GM23338 (cell line): ENCODE measurements at regions not wholly inside any gene's neighbourhood (a gene's known extent, or its start where the extent isn't known, plus 50 kb on each side); places are given as distances from the start of the nearest gene placed in this dataset.

Experiments used
- JUNB ChIP-seq: IDR thresholded peaks from one replicate; pipeline ENCODE4 v1.6.1; 2016; ENCODE audit warnings: antibody characterized with exemption; ENCODE audit not compliant: unreplicated experiment
- NANOG ChIP-seq: IDR thresholded peaks from 2 replicates; pipeline ENCODE4 v1.6.1; 2016; ENCODE audit warnings: antibody characterized with exemption, borderline replicate concordance
- POLR2AphosphoS5 ChIP-seq: IDR thresholded peaks from 2 replicates; pipeline ENCODE4 v1.6.1; 2016; ENCODE audit warnings: antibody characterized with exemption, low read depth
- ZNF331 ChIP-seq: fragments of 250-450 bp; sonication (Bioruptor Pico); IDR thresholded peaks from 2 replicates; pipeline ENCODE4 v1.5.0; 2020; ENCODE audit warnings: low read depth, mild to moderate bottlenecking, moderate library complexity
- TF ChIP-seq, protein P1 (sequence below): fragments of 250-450 bp; sonication (Bioruptor Pico); IDR thresholded peaks from 2 replicates; pipeline ENCODE4 v1.5.0; 2020; ENCODE audit warnings: mild to moderate bottlenecking, moderate library complexity
- TF ChIP-seq, protein P2 (sequence below): IDR thresholded peaks from one replicate; pipeline ENCODE4 v1.6.1; 2018; ENCODE audit warnings: antibody characterized with exemption; ENCODE audit not compliant: unreplicated experiment

DNA sequence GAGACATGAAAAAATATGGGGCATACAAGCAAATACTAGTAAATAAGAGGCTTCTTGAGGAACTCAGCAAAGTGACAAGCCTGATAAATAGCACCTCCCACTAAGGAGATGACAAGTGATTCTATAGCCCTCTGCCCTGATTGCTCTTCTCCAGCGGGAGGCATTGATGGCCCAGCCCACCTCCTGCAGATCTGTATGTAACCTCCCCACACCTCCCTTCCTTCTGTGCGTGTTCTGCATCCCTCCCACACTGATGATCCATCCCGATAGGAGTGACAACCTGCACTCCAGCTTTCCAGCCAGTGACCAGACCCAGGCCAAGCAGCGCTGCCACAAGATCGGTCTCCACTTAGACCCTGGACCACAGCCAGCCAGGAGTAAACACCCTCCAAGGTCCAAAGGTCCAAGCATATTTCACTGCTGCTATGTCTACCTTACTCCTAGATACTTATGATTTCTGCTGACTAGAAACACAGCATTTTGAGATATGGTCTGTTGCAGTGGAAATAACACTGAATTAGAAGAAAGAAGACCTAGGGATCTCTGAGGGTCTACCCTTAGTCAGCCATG is 176.1 kb downstream of the BRINP2 start (continued):
- TF ChIP-seq, protein P1, sequence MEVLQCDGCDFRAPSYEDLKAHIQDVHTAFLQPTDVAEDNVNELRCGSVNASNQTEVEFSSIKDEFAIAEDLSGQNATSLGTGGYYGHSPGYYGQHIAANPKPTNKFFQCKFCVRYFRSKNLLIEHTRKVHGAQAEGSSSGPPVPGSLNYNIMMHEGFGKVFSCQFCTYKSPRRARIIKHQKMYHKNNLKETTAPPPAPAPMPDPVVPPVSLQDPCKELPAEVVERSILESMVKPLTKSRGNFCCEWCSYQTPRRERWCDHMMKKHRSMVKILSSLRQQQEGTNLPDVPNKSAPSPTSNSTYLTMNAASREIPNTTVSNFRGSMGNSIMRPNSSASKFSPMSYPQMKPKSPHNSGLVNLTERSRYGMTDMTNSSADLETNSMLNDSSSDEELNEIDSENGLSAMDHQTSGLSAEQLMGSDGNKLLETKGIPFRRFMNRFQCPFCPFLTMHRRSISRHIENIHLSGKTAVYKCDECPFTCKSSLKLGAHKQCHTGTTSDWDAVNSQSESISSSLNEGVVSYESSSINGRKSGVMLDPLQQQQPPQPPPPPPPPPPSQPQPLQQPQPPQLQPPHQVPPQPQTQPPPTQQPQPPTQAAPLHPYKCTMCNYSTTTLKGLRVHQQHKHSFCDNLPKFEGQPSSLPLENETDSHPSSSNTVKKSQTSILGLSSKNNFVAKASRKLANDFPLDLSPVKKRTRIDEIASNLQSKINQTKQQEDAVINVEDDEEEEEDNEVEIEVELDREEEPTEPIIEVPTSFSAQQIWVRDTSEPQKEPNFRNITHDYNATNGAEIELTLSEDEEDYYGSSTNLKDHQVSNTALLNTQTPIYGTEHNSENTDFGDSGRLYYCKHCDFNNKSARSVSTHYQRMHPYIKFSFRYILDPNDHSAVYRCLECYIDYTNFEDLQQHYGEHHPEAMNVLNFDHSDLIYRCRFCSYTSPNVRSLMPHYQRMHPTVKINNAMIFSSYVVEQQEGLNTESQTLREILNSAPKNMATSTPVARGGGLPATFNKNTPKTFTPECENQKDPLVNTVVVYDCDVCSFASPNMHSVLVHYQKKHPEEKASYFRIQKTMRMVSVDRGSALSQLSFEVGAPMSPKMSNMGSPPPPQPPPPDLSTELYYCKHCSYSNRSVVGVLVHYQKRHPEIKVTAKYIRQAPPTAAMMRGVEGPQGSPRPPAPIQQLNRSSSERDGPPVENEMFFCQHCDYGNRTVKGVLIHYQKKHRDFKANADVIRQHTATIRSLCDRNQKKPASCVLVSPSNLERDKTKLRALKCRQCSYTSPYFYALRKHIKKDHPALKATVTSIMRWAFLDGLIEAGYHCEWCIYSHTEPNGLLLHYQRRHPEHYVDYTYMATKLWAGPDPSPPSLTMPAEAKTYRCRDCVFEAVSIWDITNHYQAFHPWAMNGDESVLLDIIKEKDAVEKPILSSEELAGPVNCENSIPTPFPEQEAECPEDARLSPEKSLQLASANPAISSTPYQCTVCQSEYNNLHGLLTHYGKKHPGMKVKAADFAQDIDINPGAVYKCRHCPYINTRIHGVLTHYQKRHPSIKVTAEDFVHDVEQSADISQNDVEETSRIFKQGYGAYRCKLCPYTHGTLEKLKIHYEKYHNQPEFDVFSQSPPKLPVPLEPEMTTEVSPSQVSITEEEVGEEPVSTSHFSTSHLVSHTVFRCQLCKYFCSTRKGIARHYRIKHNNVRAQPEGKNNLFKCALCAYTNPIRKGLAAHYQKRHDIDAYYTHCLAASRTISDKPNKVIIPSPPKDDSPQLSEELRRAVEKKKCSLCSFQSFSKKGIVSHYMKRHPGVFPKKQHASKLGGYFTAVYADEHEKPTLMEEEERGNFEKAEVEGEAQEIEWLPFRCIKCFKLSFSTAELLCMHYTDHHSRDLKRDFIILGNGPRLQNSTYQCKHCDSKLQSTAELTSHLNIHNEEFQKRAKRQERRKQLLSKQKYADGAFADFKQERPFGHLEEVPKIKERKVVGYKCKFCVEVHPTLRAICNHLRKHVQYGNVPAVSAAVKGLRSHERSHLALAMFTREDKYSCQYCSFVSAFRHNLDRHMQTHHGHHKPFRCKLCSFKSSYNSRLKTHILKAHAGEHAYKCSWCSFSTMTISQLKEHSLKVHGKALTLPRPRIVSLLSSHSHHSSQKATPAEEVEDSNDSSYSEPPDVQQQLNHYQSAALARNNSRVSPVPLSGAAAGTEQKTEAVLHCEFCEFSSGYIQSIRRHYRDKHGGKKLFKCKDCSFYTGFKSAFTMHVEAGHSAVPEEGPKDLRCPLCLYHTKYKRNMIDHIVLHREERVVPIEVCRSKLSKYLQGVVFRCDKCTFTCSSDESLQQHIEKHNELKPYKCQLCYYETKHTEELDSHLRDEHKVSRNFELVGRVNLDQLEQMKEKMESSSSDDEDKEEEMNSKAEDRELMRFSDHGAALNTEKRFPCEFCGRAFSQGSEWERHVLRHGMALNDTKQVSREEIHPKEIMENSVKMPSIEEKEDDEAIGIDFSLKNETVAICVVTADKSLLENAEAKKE: no peak
- TF ChIP-seq, protein P2, sequence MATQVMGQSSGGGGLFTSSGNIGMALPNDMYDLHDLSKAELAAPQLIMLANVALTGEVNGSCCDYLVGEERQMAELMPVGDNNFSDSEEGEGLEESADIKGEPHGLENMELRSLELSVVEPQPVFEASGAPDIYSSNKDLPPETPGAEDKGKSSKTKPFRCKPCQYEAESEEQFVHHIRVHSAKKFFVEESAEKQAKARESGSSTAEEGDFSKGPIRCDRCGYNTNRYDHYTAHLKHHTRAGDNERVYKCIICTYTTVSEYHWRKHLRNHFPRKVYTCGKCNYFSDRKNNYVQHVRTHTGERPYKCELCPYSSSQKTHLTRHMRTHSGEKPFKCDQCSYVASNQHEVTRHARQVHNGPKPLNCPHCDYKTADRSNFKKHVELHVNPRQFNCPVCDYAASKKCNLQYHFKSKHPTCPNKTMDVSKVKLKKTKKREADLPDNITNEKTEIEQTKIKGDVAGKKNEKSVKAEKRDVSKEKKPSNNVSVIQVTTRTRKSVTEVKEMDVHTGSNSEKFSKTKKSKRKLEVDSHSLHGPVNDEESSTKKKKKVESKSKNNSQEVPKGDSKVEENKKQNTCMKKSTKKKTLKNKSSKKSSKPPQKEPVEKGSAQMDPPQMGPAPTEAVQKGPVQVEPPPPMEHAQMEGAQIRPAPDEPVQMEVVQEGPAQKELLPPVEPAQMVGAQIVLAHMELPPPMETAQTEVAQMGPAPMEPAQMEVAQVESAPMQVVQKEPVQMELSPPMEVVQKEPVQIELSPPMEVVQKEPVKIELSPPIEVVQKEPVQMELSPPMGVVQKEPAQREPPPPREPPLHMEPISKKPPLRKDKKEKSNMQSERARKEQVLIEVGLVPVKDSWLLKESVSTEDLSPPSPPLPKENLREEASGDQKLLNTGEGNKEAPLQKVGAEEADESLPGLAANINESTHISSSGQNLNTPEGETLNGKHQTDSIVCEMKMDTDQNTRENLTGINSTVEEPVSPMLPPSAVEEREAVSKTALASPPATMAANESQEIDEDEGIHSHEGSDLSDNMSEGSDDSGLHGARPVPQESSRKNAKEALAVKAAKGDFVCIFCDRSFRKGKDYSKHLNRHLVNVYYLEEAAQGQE: no peak
- TF ChIP-seq NANOG (no peak), JUNB (no peak), ZNF331 (CRISPR knock-in tag) (no peak), POLR2AphosphoS5 (no peak)
